BJ (cell line): ENCODE measurements at regions not wholly inside any gene's neighbourhood (a gene's known extent, or its start where the extent isn't known, plus 50 kb on each side); places are given as distances from the start of the nearest gene placed in this dataset.

Experiments used
- CTCF ChIA-PET: fragments of 350-600 bp; formaldehyde crosslinking; extraction: SDS; loops from one replicate; lab custom pipeline; 2021; ENCODE audit warnings: antibody characterized with exemption, inconsistent platforms; lab: Yijun Ruan, JAX
- POLR2A ChIA-PET: fragments of 300-600 bp; sonication (Branson Sonifier 250); formaldehyde crosslinking; extraction: SDS; loops from one replicate; lab custom pipeline; 2021; ENCODE audit warnings: antibody characterized with exemption; lab: Charles Lee
- DNase-seq: peaks from one replicate; pipeline ENCODE4 v3.0.0-alpha.2; 2011; ENCODE audit warnings: low read depth
- H3K27me3 ChIP-seq: 2 replicates; pipeline ENCODE4 v1.6.0; 2011; ENCODE audit warnings: low read length; ENCODE audit not compliant: control insufficient read depth, insufficient read depth
- H3K36me3 ChIP-seq: 2 replicates; pipeline ENCODE4 v1.5.1; 2011; ENCODE audit warnings: low read length; ENCODE audit not compliant: control insufficient read depth, insufficient read depth
- H3K4me3 ChIP-seq: 2 replicates; pipeline ENCODE4 v1.5.1; 2011; ENCODE audit warnings: low read depth, mild to moderate bottlenecking, control low read depth, low read length
- CTCF ChIP-seq: IDR thresholded peaks from 2 replicates; pipeline ENCODE4 v1.5.1; 2011; ENCODE audit warnings: low read depth, mild to moderate bottlenecking, control low read depth, inconsistent platforms, low read length, moderate library complexity; ENCODE audit not compliant: insufficient read depth

- ChIA-PET POLR2A (no interaction called here), CTCF (interaction anchor here (0.6 kb wide), 1 partner anchor 984 kb away, joined by 3 read pairs; no protein-coding TSS in a partner anchor)
- TF ChIP-seq CTCF = no peak
- Histone ChIP-seq H3K36me3 (no peaks in the 10 kb centered on the region), H3K27me3 (no peaks in the 10 kb centered on the region), H3K4me3 (no peak overlapping the region)
- DNase-seq = no peak
Observed at GRCh38 chr5:116378007-116378776, 196.4 kb downstream of the SEMA6A start.

GRCh38 chr5:116377276-116378006 lies 197.2 kb downstream of the SEMA6A start:
- H3K36me3 ChIP-seq = no peaks in the 10 kb centered on the region
- POLR2A ChIA-PET = no interaction called here
- DNase-seq = no peak
- CTCF ChIA-PET = no interaction called here
- H3K27me3 ChIP-seq = no peaks in the 10 kb centered on the region
- H3K4me3 ChIP-seq = no peak overlapping the region
- no peak for TF ChIP-seq CTCF

GRCh38 chr5:116375926-116376325 lies 198.7 kb downstream of the SEMA6A start:
- CTCF ChIA-PET = no interaction called here
- H3K27me3 ChIP-seq = no peaks in the 10 kb centered on the region
- H3K36me3 ChIP-seq = no peaks in the 10 kb centered on the region
- no peak for TF ChIP-seq CTCF
- POLR2A ChIA-PET = no interaction called here
- DNase-seq = no peak
- no peak overlapping the region for H3K4me3 ChIP-seq

- Histone ChIP-seq H3K36me3 (no peaks in the 10 kb centered on the region), H3K4me3 (no peak overlapping the region), H3K27me3 (no peaks in the 10 kb centered on the region)
- CTCF ChIA-PET = interaction anchor here (1.0 kb wide), 1 partner anchor 10 kb away, joined by 3 read pairs; no protein-coding TSS in a partner anchor
- no peak for DNase-seq
- POLR2A ChIA-PET = no interaction called here
- TF ChIP-seq CTCF = no peak
Observed at GRCh38 chr5:116374434-116374852, 200.2 kb downstream of the SEMA6A start.

GRCh38 chr5:116372931-116373597 lies 201.6 kb downstream of the SEMA6A start:
- ChIA-PET POLR2A (no interaction called here), CTCF (no interaction called here)
- no peak for TF ChIP-seq CTCF
- DNase-seq = no peak
- no peaks in the 10 kb centered on the region for H3K27me3 ChIP-seq
- no peaks in the 10 kb centered on the region for H3K36me3 ChIP-seq
- no peak overlapping the region for H3K4me3 ChIP-seq
